Fibroblast of lung (primary cell): ENCODE measurements at regions not wholly inside any gene's neighbourhood (a gene's known extent, or its start where the extent isn't known, plus 50 kb on each side); places are given as distances from the start of the nearest gene placed in this dataset.

Experiments
- EZH2 ChIP-seq: IDR thresholded peaks from 2 replicates; pipeline ENCODE4 v1.5.1; 2012; ENCODE audit warnings: low read length, control low read depth, mild to moderate bottlenecking; ENCODE audit errors: missing control alignments
- TF ChIP-seq, protein P1 (sequence below), 2 donors: IDR thresholded peaks in 1 of 2; conservative IDR thresholded peaks in 1 of 2; 1 replicate in 1 of 2; 2 replicates in 1 of 2; pipeline ENCODE4 v1.5.1; 2011 to 2012; ENCODE audit warnings: low read length in 2 of 2, control low read depth in 1 of 2, inconsistent platforms in 1 of 2, low read depth in 1 of 2, mild to moderate bottlenecking in 1 of 2

DNA sequence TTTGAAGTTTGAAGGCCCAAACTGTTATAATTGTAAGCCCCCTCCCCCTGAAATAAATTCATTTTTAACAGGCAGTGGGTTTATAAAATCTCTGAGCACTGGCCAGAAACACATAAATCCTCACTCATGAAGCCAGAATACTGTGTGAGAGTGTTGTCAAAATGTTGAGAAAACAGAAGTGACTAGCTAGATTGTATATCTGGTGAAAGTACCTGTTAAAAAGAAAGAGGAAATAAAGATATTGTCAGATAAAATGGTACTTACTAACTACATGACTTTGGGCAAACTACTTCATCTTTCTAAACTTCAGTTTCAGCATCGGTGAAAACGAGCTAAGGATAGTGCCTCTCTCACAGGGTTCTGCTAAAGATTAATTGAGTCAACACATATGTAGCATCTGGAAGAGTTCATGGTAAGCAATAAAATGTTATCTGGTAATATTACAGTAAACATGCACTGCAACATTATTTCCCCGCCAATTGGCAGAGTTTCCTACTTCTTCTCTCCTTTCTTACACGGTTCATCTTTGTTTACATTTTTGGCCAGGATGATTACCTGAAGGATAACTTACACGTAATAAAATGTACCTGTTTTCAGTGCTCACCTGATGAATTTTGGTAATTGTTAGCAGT, 202.5 kb upstream of the CHRM2 start:
- TF ChIP-seq, protein P1, sequence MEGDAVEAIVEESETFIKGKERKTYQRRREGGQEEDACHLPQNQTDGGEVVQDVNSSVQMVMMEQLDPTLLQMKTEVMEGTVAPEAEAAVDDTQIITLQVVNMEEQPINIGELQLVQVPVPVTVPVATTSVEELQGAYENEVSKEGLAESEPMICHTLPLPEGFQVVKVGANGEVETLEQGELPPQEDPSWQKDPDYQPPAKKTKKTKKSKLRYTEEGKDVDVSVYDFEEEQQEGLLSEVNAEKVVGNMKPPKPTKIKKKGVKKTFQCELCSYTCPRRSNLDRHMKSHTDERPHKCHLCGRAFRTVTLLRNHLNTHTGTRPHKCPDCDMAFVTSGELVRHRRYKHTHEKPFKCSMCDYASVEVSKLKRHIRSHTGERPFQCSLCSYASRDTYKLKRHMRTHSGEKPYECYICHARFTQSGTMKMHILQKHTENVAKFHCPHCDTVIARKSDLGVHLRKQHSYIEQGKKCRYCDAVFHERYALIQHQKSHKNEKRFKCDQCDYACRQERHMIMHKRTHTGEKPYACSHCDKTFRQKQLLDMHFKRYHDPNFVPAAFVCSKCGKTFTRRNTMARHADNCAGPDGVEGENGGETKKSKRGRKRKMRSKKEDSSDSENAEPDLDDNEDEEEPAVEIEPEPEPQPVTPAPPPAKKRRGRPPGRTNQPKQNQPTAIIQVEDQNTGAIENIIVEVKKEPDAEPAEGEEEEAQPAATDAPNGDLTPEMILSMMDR (conservative IDR thresholded peaks at IDR 0.05 in 1 of 2, IDR thresholded peaks at IDR 0.05 in 1 of 2; ENCODE audit: low read depth in 1 of 2, low read length in 2 of 2), result no peak
- TF ChIP-seq EZH2, result no peak
